Iris pigment epithelial cell (primary cell): ENCODE measurements at regions not wholly inside any gene's neighbourhood (a gene's known extent, or its start where the extent isn't known, plus 50 kb on each side); places are given as distances from the start of the nearest gene placed in this dataset.
A peak's percentile ranks its signal among the peaks of the same experiment; 100 is the strongest.

ENCODE experiments used
- DNase-seq: peaks from one replicate; pipeline ENCODE4 v3.0.0-alpha.2; 2011; ENCODE audit warnings: low read depth

GRCh38 chr3:83092521-83093221 lies 1331.2 kb upstream of the GBE1 start:
- no peak for DNase-seq

GRCh38 chr3:83076041-83076440 lies 1314.6 kb upstream of the GBE1 start:
- DNase-seq = no peak

GRCh38 chr3:83074485-83074884 lies 1313.0 kb upstream of the GBE1 start:
- DNase-seq = no peak

- no peak for DNase-seq
Observed at GRCh38 chr3:83065851-83066460, 1304.5 kb upstream of the GBE1 start.

GRCh38 chr3:83063446-83063845 lies 1302.0 kb upstream of the GBE1 start:
- no peak for DNase-seq

- no peak for DNase-seq
Observed at GRCh38 chr3:83048556-83048955, 1287.1 kb upstream of the GBE1 start.

- peak; percentile 18 for DNase-seq
Observed at GRCh38 chr3:83039422-83039821, 1278.0 kb upstream of the GBE1 start.

GRCh38 chr3:83035704-83036010 lies 1274.2 kb upstream of the GBE1 start:
- DNase-seq = no peak

GRCh38 chr3:83034806-83035703 lies 1273.6 kb upstream of the GBE1 start:
- no peak for DNase-seq

GRCh38 chr3:83033133-83033532 lies 1271.7 kb upstream of the GBE1 start:
- DNase-seq = peak; percentile 6

- DNase-seq = no peak
Observed at GRCh38 chr3:83023086-83023485, 1261.6 kb upstream of the GBE1 start.

GRCh38 chr3:83011481-83011880 lies 1250.0 kb upstream of the GBE1 start:
- peak; percentile 1 for DNase-seq

- DNase-seq = no peak
Observed at GRCh38 chr3:83003917-83004316, 1242.5 kb upstream of the GBE1 start.

GRCh38 chr3:83002869-83003445 lies 1241.5 kb upstream of the GBE1 start:
- DNase-seq = no peak

GRCh38 chr3:82999777-83000176 lies 1238.3 kb upstream of the GBE1 start:
- no peak for DNase-seq

GRCh38 chr3:82978368-82978767 lies 1216.9 kb upstream of the GBE1 start:
- peak; percentile 3 for DNase-seq

GRCh38 chr3:82977871-82978270 lies 1216.4 kb upstream of the GBE1 start:
- no peak for DNase-seq

- peak; percentile 0 for DNase-seq
Observed at GRCh38 chr3:82973791-82974190, 1212.3 kb upstream of the GBE1 start.

GRCh38 chr3:82960379-82960778 lies 1198.9 kb upstream of the GBE1 start:
- DNase-seq = peak; percentile 1

GRCh38 chr3:82957696-82958095 lies 1196.3 kb upstream of the GBE1 start:
- DNase-seq = no peak

- no peak for DNase-seq
Observed at GRCh38 chr3:82957079-82957478, 1195.6 kb upstream of the GBE1 start.

GRCh38 chr3:82954486-82954885 lies 1193.0 kb upstream of the GBE1 start:
- no peak for DNase-seq

GRCh38 chr3:82942041-82942440 lies 1180.6 kb upstream of the GBE1 start:
- DNase-seq = no peak
